ENCODE measurements at regions not wholly inside any gene's neighbourhood (a gene's known extent, or its start where the extent isn't known, plus 50 kb on each side); places are given as distances from the start of the nearest gene placed in this dataset.

DNA sequence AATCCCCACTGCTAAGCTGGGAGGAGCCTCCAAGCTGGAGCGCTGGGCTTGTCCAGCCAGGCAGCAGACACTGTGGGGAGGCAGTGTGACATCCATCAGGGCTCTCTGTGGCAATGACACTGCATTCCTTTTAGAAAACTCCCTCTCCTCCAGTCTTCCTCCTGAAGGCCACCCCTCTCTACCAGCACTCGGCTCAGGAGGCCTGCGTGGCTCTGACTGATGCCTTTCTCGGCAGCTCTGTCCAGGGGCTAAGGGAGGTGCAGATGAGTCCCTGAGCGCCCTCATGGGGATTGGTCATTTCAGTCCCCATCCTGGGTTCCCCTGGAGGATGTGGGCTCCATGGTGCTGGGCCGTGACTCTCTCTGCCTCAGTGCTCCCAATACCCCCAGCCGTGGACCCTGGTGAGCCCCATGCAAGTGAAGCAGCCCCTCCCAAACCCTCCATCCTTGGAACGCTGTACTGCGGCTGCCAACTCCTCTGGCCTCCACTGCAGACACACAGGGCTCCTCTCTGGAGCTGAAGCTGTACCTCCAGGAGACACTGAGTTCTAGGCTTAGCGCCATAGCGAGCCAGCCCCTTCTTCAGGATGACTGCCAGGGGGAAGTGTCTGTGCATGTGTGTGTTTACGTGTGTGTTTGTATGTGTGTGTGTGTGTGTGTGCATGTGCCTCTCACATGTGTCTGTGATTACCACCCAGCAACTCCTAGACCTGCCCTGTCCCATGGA is 209.6 kb downstream of the ERMARD start:
- no peak overlapping the region for H3K4me3 ChIP-seq (ENCODE audit: low read depth, low read length)
- DNase-seq (ENCODE audit: low read depth) = no peak
- TF ChIP-seq, protein P1, sequence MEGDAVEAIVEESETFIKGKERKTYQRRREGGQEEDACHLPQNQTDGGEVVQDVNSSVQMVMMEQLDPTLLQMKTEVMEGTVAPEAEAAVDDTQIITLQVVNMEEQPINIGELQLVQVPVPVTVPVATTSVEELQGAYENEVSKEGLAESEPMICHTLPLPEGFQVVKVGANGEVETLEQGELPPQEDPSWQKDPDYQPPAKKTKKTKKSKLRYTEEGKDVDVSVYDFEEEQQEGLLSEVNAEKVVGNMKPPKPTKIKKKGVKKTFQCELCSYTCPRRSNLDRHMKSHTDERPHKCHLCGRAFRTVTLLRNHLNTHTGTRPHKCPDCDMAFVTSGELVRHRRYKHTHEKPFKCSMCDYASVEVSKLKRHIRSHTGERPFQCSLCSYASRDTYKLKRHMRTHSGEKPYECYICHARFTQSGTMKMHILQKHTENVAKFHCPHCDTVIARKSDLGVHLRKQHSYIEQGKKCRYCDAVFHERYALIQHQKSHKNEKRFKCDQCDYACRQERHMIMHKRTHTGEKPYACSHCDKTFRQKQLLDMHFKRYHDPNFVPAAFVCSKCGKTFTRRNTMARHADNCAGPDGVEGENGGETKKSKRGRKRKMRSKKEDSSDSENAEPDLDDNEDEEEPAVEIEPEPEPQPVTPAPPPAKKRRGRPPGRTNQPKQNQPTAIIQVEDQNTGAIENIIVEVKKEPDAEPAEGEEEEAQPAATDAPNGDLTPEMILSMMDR (IDR thresholded peaks at IDR 0.05; ENCODE audit: insufficient read depth, low read length) = no peak

DNA sequence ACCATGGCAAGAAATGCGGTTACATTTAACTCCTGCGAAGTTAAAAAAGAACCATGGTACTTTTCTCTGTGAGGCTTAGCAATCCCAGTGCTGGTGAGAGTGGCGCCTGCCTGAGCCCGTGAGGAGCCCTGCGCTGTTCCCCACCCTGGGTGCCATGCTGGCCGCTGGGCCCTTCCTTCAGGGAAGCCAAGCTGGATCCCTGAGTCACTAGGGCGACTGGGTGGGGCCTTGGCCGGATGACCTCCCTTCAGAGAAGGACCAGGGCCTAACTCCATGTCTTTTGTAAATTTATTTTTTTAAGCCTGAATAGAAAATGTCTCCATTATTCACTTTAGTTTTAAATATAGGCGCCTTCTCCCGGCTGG is 209.1 kb downstream of the ERMARD start:
- DNase-seq (ENCODE audit: low read depth) = no peak
- TF ChIP-seq, protein P1 (IDR thresholded peaks at IDR 0.05; ENCODE audit: insufficient read depth, low read length) = no peak
- no peak overlapping the region for H3K4me3 ChIP-seq (ENCODE audit: low read depth, low read length)

DNA sequence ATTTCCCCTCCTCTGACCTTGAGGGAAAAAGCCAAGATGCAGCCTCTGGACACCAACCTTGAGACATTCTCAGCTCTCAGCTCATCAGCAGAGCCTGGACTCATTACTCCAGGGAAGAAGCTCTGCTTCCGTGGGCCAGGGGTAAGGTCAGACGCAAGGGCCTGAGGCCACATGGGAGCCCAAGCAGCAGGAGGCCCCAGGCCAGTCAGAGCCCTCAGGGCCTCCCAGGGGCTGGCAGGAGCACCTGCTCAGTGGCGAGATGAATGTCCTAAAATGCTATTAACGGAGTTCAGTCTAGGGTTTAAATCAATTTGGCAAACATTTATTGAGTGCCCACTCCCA is 208.6 kb downstream of the ERMARD start:
- TF ChIP-seq, protein P1 (IDR thresholded peaks at IDR 0.05; ENCODE audit: insufficient read depth, low read length) = no peak
- H3K4me3 ChIP-seq (ENCODE audit: low read depth, low read length) = no peak overlapping the region
- no peak for DNase-seq (ENCODE audit: low read depth)

- TF ChIP-seq, protein P1 (IDR thresholded peaks at IDR 0.05; ENCODE audit: insufficient read depth, low read length) = no peak
- no peak for DNase-seq (ENCODE audit: low read depth)
- no peak overlapping the region for H3K4me3 ChIP-seq (ENCODE audit: low read depth, low read length)
These were observed 207.9 kb downstream of the ERMARD start for GRCh38 chr6:169959136-169960002.

DNA sequence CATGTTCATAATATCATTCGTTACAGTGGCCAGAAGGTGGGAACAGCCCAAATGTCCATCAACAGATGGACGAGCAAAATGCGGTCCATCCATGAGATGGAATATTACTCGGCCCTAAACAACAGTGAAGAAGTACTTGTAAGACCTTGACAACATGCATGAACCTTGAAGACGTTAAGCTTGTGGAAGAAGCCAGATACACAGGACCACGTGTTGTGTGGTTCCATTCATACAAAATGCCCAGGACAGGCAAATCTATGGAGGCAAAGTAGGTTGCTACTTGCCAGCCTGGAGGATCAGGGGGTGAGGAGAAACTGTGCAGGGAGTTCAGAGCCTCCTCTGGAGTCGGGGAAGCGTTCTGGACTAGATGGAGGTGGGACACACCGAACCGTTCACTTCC is 207.1 kb downstream of the ERMARD start:
- TF ChIP-seq, protein P1 (IDR thresholded peaks at IDR 0.05; ENCODE audit: insufficient read depth, low read length) = no peak
- DNase-seq (ENCODE audit: low read depth) = no peak
- H3K4me3 ChIP-seq (ENCODE audit: low read depth, low read length) = no peak overlapping the region

DNA sequence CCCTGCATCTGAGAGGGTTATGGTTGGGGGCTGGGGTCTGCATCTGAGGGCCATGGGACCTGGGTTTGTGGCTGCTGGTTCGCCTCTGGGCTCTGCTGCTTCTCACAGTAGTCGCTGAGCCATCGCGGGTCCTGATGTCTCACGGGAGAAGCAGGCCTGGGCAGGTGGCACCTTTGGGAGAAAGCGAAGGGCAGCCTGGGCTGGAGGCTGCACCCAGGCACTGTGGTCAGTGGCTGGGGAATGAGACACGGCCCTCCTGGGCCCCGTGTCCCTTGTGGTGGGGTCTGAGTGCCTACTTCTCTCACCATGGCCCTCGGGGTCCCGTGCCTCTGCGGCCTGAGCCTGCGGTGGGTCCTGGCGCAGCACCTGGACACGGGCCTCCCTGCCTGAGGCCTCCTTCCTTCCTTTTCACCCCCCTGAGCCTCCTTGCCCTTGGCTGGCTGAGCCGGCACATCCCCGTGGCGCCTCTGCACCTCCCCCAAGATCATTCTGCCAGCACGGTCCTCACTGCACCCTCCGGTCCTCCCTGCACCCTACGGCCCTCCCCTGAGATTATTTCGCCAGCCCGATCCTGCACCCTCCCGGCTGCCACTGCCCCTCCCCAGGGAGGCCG is 206.0 kb downstream of the ERMARD start:
- no peak overlapping the region for H3K4me3 ChIP-seq (ENCODE audit: low read depth, low read length)
- TF ChIP-seq, protein P1 (IDR thresholded peaks at IDR 0.05; ENCODE audit: insufficient read depth, low read length) = no peak
- DNase-seq (ENCODE audit: low read depth) = no peak
